ENCODE measurements at regions not wholly inside any gene's neighbourhood (a gene's known extent, or its start where the extent isn't known, plus 50 kb on each side); places are given as distances from the start of the nearest gene placed in this dataset.

- CTCF ChIA-PET = no interaction called here
- Mint-ChIP-seq H3K9me3 (ENCODE audit: insufficient read depth) (no peaks in the 10 kb centered on the region), H3K4me1 (no peaks in the 10 kb centered on the region), H3K27ac (no peak overlapping the region), H3K27me3 (no peaks in the 10 kb centered on the region), H3K4me3 (no peak overlapping the region)
- H3K9me3 ChIP-seq (ENCODE audit: control extremely low read depth in 1 of 3, control insufficient read depth in 2 of 3, insufficient read depth in 1 of 3, low read length in 2 of 3) = peaks cover 0 to 2% (median 0%) of the 10 kb centered on the region in 3 donors
- H3K27ac ChIP-seq (ENCODE audit: low read length in 2 of 2) = no peak overlapping the region
- no peak overlapping the region for H3K4me2 ChIP-seq (replicated peaks; ENCODE audit: low read depth, low read length, poor library complexity, severe bottlenecking)
- intact Hi-C loops (cut with micrococcal nuclease) = no loop called here
- ATAC-seq (ENCODE audit: low read depth) = no peak
- no peak for DNase-seq
- WGBS (ENCODE audit: insufficient coverage) = 47% methylated on average over 2 of the region's 3 CpGs
- POLR2A ChIA-PET = no interaction called here
- no peaks in the 10 kb centered on the region for H4K20me1 ChIP-seq (ENCODE audit: control insufficient read depth, insufficient read depth, low read length, poor library complexity, severe bottlenecking)
- H3K4me3 ChIP-seq (ENCODE audit: control extremely low read depth in 1 of 5, extremely low read depth in 1 of 5, insufficient read depth in 1 of 5, low read depth in 2 of 5, low read length in 4 of 5) = no peak overlapping the region
- no peaks in the 10 kb centered on the region for H3K36me3 ChIP-seq (replicated peaks in 1 of 2; ENCODE audit: control extremely low read depth in 1 of 2, control insufficient read depth in 1 of 2, extremely low read depth in 1 of 2, insufficient read depth in 2 of 2, low read length in 1 of 2)
- no peak overlapping the region for H3K9ac ChIP-seq (ENCODE audit: low read length)
- H3K79me2 ChIP-seq (ENCODE audit: control insufficient read depth, insufficient read depth, low read length) = no peaks in the 10 kb centered on the region
- no peaks in the 10 kb centered on the region for H3K27me3 ChIP-seq (replicated peaks in 1 of 4; ENCODE audit: control extremely low read depth in 1 of 4, control insufficient read depth in 3 of 4, insufficient read depth in 4 of 4, low read length in 3 of 4)
- no peaks in the 10 kb centered on the region for H3K4me1 ChIP-seq (ENCODE audit: control insufficient read depth in 2 of 2, insufficient read depth in 2 of 2, low read length in 2 of 2)
- no peak for TF ChIP-seq EZH2 (IDR thresholded peaks at IDR 0.05; ENCODE audit: borderline replicate concordance, insufficient read depth, low read depth, low read length, poor library complexity, severe bottlenecking)
- TF ChIP-seq, protein P1, sequence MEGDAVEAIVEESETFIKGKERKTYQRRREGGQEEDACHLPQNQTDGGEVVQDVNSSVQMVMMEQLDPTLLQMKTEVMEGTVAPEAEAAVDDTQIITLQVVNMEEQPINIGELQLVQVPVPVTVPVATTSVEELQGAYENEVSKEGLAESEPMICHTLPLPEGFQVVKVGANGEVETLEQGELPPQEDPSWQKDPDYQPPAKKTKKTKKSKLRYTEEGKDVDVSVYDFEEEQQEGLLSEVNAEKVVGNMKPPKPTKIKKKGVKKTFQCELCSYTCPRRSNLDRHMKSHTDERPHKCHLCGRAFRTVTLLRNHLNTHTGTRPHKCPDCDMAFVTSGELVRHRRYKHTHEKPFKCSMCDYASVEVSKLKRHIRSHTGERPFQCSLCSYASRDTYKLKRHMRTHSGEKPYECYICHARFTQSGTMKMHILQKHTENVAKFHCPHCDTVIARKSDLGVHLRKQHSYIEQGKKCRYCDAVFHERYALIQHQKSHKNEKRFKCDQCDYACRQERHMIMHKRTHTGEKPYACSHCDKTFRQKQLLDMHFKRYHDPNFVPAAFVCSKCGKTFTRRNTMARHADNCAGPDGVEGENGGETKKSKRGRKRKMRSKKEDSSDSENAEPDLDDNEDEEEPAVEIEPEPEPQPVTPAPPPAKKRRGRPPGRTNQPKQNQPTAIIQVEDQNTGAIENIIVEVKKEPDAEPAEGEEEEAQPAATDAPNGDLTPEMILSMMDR (IDR thresholded peaks at IDR 0.05) = no peak
- no peak overlapping the region for H2AFZ ChIP-seq (ENCODE audit: insufficient read depth, low read depth, low read length, poor library complexity, severe bottlenecking)
Observed at GRCh38 chr16:76222087-76222486, 55.1 kb upstream of the CNTNAP4 start.

DNA sequence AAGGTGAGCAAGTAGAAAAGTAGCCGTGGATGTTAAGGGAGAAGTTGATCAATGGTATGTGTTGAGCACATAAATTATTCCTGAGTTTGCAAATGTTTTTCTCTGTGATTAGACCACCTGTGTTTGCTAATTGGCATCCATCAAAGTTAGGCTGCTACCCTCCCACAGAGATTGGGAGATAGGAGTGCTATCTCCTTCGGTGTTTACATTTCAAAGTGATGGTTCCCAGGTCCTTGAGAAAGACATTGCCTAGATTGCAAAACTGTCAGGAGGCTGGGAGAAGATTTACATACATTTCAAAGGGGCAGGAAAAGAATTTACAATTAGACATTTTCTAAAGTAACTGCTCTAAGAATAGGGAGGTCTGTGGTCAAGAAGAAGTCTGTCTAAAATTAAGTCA lies 54.3 kb upstream of the CNTNAP4 start:
- Histone ChIP-seq H3K4me3 (ENCODE audit: control extremely low read depth in 1 of 5, extremely low read depth in 1 of 5, insufficient read depth in 1 of 5, low read depth in 2 of 5, low read length in 4 of 5) (no peak overlapping the region), H3K4me2 (replicated peaks; ENCODE audit: low read depth, low read length, poor library complexity, severe bottlenecking) (no peak overlapping the region), H2AFZ (ENCODE audit: insufficient read depth, low read depth, low read length, poor library complexity, severe bottlenecking) (no peak overlapping the region), H4K20me1 (ENCODE audit: control insufficient read depth, insufficient read depth, low read length, poor library complexity, severe bottlenecking) (no peaks in the 10 kb centered on the region), H3K36me3 (replicated peaks in 1 of 2; ENCODE audit: control extremely low read depth in 1 of 2, control insufficient read depth in 1 of 2, extremely low read depth in 1 of 2, insufficient read depth in 2 of 2, low read length in 1 of 2) (no peaks in the 10 kb centered on the region), H3K79me2 (ENCODE audit: control insufficient read depth, insufficient read depth, low read length) (no peaks in the 10 kb centered on the region), H3K27ac (ENCODE audit: low read length in 2 of 2) (no peak overlapping the region), H3K4me1 (ENCODE audit: control insufficient read depth in 2 of 2, insufficient read depth in 2 of 2, low read length in 2 of 2) (no peaks in the 10 kb centered on the region), H3K9me3 (ENCODE audit: control extremely low read depth in 1 of 3, control insufficient read depth in 2 of 3, insufficient read depth in 1 of 3, low read length in 2 of 3) (peaks cover 0 to 2% (median 1%) of the 10 kb centered on the region in 3 donors), H3K27me3 (replicated peaks in 1 of 4; ENCODE audit: control extremely low read depth in 1 of 4, control insufficient read depth in 3 of 4, insufficient read depth in 4 of 4, low read length in 3 of 4) (no peaks in the 10 kb centered on the region), H3K9ac (ENCODE audit: low read length) (no peak overlapping the region)
- no CpG with 5 or more reads among the region's 2 CpGs for WGBS (ENCODE audit: insufficient coverage)
- CTCF ChIA-PET = no interaction called here
- H3K27ac Mint-ChIP-seq = no peak overlapping the region
- no peaks in the 10 kb centered on the region for H3K4me1 Mint-ChIP-seq
- POLR2A ChIA-PET = no interaction called here
- DNase-seq (no peak), ATAC-seq (ENCODE audit: low read depth) (no peak)
- intact Hi-C loops (cut with micrococcal nuclease) = no loop called here
- H3K9me3 Mint-ChIP-seq (ENCODE audit: insufficient read depth) = no peaks in the 10 kb centered on the region
- TF ChIP-seq, protein P1 (IDR thresholded peaks at IDR 0.05) = no peak
- no peak for TF ChIP-seq EZH2 (IDR thresholded peaks at IDR 0.05; ENCODE audit: borderline replicate concordance, insufficient read depth, low read depth, low read length, poor library complexity, severe bottlenecking)
- no peaks in the 10 kb centered on the region for H3K27me3 Mint-ChIP-seq
- H3K4me3 Mint-ChIP-seq = no peak overlapping the region

All from B cell (primary cell).